SK-N-SH treated with all-trans-retinoic acid at 6 μM for 48 hours (cell line): ENCODE measurements at regions not wholly inside any gene's neighbourhood (a gene's known extent, or its start where the extent isn't known, plus 50 kb on each side); places are given as distances from the start of the nearest gene placed in this dataset.

Experiments
- ATAC-seq: fragments of 200-7000 bp; cut with Tn5 transposase; 3 replicates; pipeline ENCODE4 v1.9.1; 2020; ENCODE audit warnings: mild to moderate bottlenecking, moderate library complexity
- BACH2 ChIP-seq: fragments of 250-450 bp; sonication (Bioruptor Pico); IDR thresholded peaks from 2 replicates; pipeline ENCODE4 v1.9.0; 2021; ENCODE audit warnings: mild to moderate bottlenecking, borderline replicate concordance
- CSDC2 ChIP-seq: fragments of 250-450 bp; sonication (Bioruptor Pico); IDR thresholded peaks from 2 replicates; pipeline ENCODE4 v1.5.0; 2020; ENCODE audit warnings: mild to moderate bottlenecking, moderate library complexity
- ESRRG ChIP-seq: fragments of 250-450 bp; sonication (Bioruptor Pico); IDR thresholded peaks from 2 replicates; pipeline ENCODE4 v1.6.1; 2021; ENCODE audit warnings: mild to moderate bottlenecking
- GLIS3 ChIP-seq: fragments of 250-450 bp; sonication (Bioruptor Pico); IDR thresholded peaks from 2 replicates; pipeline ENCODE4 v1.5.0; 2020; ENCODE audit warnings: mild to moderate bottlenecking, moderate library complexity
- ISL1 ChIP-seq: fragments of 250-450 bp; sonication (Bioruptor Pico); IDR thresholded peaks from 2 replicates; pipeline ENCODE4 v2.1.2; 2022; ENCODE audit warnings: mild to moderate bottlenecking, moderate library complexity
- OSR1 ChIP-seq: fragments of 250-450 bp; sonication (Bioruptor Pico); IDR thresholded peaks from 2 replicates; pipeline ENCODE4 v1.8.0; 2022; ENCODE audit warnings: moderate library complexity, mild to moderate bottlenecking, inconsistent platforms
- PATZ1 ChIP-seq: fragments of 250-450 bp; sonication (Bioruptor Pico); IDR thresholded peaks from 2 replicates; pipeline ENCODE4 v1.8.0; 2020; ENCODE audit warnings: mild to moderate bottlenecking, moderate library complexity, borderline replicate concordance
- PPARA ChIP-seq: fragments of 250-450 bp; sonication (Bioruptor Pico); IDR thresholded peaks from 2 replicates; pipeline ENCODE4 v1.5.0; 2020; ENCODE audit warnings: mild to moderate bottlenecking, borderline replicate concordance
- RARB ChIP-seq: fragments of 250-450 bp; sonication (Bioruptor Pico); IDR thresholded peaks from 2 replicates; pipeline ENCODE4 v1.8.0; 2021; ENCODE audit warnings: mild to moderate bottlenecking, moderate library complexity
- SNAI2 ChIP-seq: fragments of 250-450 bp; sonication (Bioruptor Pico); IDR thresholded peaks from 2 replicates; pipeline ENCODE4 v1.5.0; 2020; ENCODE audit warnings: mild to moderate bottlenecking, moderate library complexity
- TCF4 ChIP-seq: fragments of 250-450 bp; sonication (Bioruptor Pico); IDR thresholded peaks from 2 replicates; pipeline ENCODE4 v1.8.0; 2021; ENCODE audit warnings: mild to moderate bottlenecking, moderate library complexity, borderline replicate concordance
- TOX ChIP-seq: fragments of 250-450 bp; sonication (Bioruptor Pico); IDR thresholded peaks from 2 replicates; pipeline ENCODE4 v1.8.0; 2021; ENCODE audit warnings: mild to moderate bottlenecking, moderate library complexity, borderline replicate concordance
- TSHZ2 ChIP-seq: fragments of 250-450 bp; sonication (Bioruptor Pico); IDR thresholded peaks from 2 replicates; pipeline ENCODE4 v1.5.0; 2020; ENCODE audit warnings: mild to moderate bottlenecking, moderate library complexity
- ZC3H10 ChIP-seq: fragments of 250-450 bp; sonication (Bioruptor Pico); IDR thresholded peaks from 2 replicates; pipeline ENCODE4 v1.5.1; 2021; ENCODE audit warnings: mild to moderate bottlenecking, moderate library complexity
- ZFP30 ChIP-seq: fragments of 450-650 bp; formaldehyde crosslinking; IDR thresholded peaks from 2 replicates; pipeline ENCODE4 v1.5.0; 2022; ENCODE audit warnings: mild to moderate bottlenecking, moderate library complexity
- ZNF8 ChIP-seq: fragments of 450-650 bp; formaldehyde crosslinking; IDR thresholded peaks from 2 replicates; pipeline ENCODE4 v1.5.0; 2020; ENCODE audit warnings: mild to moderate bottlenecking, moderate library complexity
- TF ChIP-seq, protein P1 (sequence below): fragments of 250-450 bp; sonication (Bioruptor Pico); IDR thresholded peaks from 2 replicates; pipeline ENCODE4 v1.5.1; 2020; ENCODE audit warnings: low read depth, mild to moderate bottlenecking, moderate library complexity
- TF ChIP-seq, protein P2 (sequence below): fragments of 250-450 bp; sonication (Bioruptor Pico); IDR thresholded peaks from 2 replicates; pipeline ENCODE4 v1.5.1; 2021; ENCODE audit warnings: mild to moderate bottlenecking, moderate library complexity
- TF ChIP-seq, protein P3 (sequence below): fragments of 250-450 bp; sonication (Bioruptor Pico); IDR thresholded peaks from 2 replicates; pipeline ENCODE4 v1.8.0; 2021; ENCODE audit warnings: low read depth, mild to moderate bottlenecking, moderate library complexity, borderline replicate concordance

DNA sequence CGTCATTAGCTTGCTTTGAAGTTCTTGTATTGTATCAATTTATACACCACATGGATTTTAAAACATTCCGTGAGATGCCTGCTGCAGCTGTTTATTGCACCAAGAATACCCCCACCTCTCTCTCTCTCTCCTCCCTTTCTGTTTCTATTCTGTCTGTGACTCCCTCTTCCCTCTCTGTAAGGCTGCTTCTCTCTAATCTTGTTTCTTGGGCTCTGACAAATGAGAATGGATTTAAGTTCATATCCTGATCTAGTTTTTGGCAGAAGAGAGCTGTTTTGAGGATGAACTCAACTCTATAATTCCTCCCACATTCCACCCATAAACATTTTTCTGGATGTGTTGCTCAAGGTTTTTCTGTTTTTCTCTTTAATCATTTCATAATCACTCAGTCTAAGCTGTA is 144.3 kb upstream of the FRY start (continued):
- no peak for TF ChIP-seq TSHZ2 (CRISPR knock-in tag)
- no peak for TF ChIP-seq TCF4
- TF ChIP-seq, all 23 proteins: peak for 0

DNA sequence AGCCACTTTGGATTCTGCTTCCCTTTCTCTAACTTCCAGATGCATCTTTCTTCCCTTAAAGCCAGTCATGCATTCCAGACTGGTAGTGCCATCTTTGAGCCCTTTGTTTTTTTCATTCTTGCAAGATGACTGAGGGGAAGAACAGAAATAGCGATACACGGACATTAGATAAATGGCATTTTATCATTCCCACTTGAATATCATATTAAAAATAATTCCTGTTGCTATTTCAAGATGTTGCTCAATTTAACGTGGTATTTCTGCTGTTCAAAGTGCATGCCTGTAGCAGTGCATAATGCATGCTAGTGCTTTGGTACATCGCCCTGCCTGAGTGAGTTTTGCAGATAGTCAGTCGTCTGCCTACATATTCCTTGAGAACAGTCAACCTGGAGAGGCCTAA is 140.6 kb upstream of the FRY start:
- peak; percentile 32; the same call in 2 of the 3 replicates for ATAC-seq
- TF ChIP-seq, protein P1, sequence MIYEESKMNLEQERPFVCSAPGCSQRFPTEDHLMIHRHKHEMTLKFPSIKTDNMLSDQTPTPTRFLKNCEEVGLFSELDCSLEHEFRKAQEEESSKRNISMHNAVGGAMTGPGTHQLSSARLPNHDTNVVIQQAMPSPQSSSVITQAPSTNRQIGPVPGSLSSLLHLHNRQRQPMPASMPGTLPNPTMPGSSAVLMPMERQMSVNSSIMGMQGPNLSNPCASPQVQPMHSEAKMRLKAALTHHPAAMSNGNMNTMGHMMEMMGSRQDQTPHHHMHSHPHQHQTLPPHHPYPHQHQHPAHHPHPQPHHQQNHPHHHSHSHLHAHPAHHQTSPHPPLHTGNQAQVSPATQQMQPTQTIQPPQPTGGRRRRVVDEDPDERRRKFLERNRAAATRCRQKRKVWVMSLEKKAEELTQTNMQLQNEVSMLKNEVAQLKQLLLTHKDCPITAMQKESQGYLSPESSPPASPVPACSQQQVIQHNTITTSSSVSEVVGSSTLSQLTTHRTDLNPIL (CRISPR knock-in tag) = no peak
- no peak for TF ChIP-seq CSDC2 (CRISPR knock-in tag)
- no peak for TF ChIP-seq ESRRG
- TF ChIP-seq ZFP30 = no peak
- TF ChIP-seq PATZ1 (CRISPR knock-in tag) = no peak
- TF ChIP-seq TOX (CRISPR knock-in tag) = no peak
- no peak for TF ChIP-seq PPARA (CRISPR knock-in tag)
- TF ChIP-seq RARB (CRISPR knock-in tag) = no peak
- no peak for TF ChIP-seq TSHZ2 (CRISPR knock-in tag)
- TF ChIP-seq, protein P2, sequence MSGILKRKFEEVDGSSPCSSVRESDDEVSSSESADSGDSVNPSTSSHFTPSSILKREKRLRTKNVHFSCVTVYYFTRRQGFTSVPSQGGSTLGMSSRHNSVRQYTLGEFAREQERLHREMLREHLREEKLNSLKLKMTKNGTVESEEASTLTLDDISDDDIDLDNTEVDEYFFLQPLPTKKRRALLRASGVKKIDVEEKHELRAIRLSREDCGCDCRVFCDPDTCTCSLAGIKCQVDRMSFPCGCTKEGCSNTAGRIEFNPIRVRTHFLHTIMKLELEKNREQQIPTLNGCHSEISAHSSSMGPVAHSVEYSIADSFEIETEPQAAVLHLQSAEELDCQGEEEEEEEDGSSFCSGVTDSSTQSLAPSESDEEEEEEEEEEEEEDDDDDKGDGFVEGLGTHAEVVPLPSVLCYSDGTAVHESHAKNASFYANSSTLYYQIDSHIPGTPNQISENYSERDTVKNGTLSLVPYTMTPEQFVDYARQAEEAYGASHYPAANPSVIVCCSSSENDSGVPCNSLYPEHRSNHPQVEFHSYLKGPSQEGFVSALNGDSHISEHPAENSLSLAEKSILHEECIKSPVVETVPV (CRISPR knock-in tag) = no peak
- no peak for TF ChIP-seq ISL1 (CRISPR knock-in tag)
- no peak for TF ChIP-seq TCF4
- no peak for TF ChIP-seq ZC3H10 (CRISPR knock-in tag)
- TF ChIP-seq SNAI2 (CRISPR knock-in tag) = no peak
- no peak for TF ChIP-seq ZNF8 (CRISPR knock-in tag)

- TF ChIP-seq, protein P3, sequence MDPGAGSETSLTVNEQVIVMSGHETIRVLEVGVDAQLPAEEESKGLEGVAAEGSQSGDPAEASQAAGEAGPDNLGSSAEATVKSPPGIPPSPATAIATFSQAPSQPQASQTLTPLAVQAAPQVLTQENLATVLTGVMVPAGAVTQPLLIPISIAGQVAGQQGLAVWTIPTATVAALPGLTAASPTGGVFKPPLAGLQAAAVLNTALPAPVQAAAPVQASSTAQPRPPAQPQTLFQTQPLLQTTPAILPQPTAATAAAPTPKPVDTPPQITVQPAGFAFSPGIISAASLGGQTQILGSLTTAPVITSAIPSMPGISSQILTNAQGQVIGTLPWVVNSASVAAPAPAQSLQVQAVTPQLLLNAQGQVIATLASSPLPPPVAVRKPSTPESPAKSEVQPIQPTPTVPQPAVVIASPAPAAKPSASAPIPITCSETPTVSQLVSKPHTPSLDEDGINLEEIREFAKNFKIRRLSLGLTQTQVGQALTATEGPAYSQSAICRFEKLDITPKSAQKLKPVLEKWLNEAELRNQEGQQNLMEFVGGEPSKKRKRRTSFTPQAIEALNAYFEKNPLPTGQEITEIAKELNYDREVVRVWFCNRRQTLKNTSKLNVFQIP (CRISPR knock-in tag) = no peak
- TF ChIP-seq ISL1 (CRISPR knock-in tag) = no peak
- no peak for TF ChIP-seq BACH2 (CRISPR knock-in tag)
- TF ChIP-seq OSR1 (CRISPR knock-in tag) = no peak
- TF ChIP-seq GLIS3 (CRISPR knock-in tag) = no peak
- TF ChIP-seq ZFP30 = no peak
- no peak for TF ChIP-seq TSHZ2 (CRISPR knock-in tag)
- TF ChIP-seq PPARA (CRISPR knock-in tag) = no peak
- TF ChIP-seq, protein P1 (CRISPR knock-in tag) = no peak
- no peak for TF ChIP-seq ESRRG
- TF ChIP-seq ZNF8 (CRISPR knock-in tag) = no peak
- ATAC-seq = peak; percentile 38; the same call in 2 of the 3 replicates
Measured at GRCh38 chr13:31891472-31891871, 140.1 kb upstream of the FRY start.
